ENCODE measurements at regions not wholly inside any gene's neighbourhood (a gene's known extent, or its start where the extent isn't known, plus 50 kb on each side); places are given as distances from the start of the nearest gene placed in this dataset.

GRCh38 chr4:113815826-113816225, 54.3 kb upstream of the CAMK2D start:
- Histone ChIP-seq H3K79me2 (ENCODE audit: insufficient read depth, low read depth) (no peaks in the 10 kb centered on the region), H3K4me1 (ENCODE audit: low read depth, poor library complexity, severe bottlenecking) (no peaks in the 10 kb centered on the region), H2AFZ (ENCODE audit: low read depth) (no peak overlapping the region), H3K27ac (no peak overlapping the region), H3K4me2 (no peak overlapping the region), H3K27me3 (ENCODE audit: insufficient read depth, low read depth) (no peaks in the 10 kb centered on the region), H3K36me3 (ENCODE audit: insufficient read depth) (no peaks in the 10 kb centered on the region), H3K9ac (no peak overlapping the region), H3K4me3 (IDR thresholded peaks at IDR 0.05; ENCODE audit: insufficient read depth, low read depth, low read length) (no peak overlapping the region), H4K20me1 (ENCODE audit: insufficient read depth) (no peaks in the 10 kb centered on the region)
- TF ChIP-seq, protein P1, sequence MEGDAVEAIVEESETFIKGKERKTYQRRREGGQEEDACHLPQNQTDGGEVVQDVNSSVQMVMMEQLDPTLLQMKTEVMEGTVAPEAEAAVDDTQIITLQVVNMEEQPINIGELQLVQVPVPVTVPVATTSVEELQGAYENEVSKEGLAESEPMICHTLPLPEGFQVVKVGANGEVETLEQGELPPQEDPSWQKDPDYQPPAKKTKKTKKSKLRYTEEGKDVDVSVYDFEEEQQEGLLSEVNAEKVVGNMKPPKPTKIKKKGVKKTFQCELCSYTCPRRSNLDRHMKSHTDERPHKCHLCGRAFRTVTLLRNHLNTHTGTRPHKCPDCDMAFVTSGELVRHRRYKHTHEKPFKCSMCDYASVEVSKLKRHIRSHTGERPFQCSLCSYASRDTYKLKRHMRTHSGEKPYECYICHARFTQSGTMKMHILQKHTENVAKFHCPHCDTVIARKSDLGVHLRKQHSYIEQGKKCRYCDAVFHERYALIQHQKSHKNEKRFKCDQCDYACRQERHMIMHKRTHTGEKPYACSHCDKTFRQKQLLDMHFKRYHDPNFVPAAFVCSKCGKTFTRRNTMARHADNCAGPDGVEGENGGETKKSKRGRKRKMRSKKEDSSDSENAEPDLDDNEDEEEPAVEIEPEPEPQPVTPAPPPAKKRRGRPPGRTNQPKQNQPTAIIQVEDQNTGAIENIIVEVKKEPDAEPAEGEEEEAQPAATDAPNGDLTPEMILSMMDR (conservative IDR thresholded peaks at IDR 0.05; ENCODE audit: low read depth, low read length) = no peak

DNA sequence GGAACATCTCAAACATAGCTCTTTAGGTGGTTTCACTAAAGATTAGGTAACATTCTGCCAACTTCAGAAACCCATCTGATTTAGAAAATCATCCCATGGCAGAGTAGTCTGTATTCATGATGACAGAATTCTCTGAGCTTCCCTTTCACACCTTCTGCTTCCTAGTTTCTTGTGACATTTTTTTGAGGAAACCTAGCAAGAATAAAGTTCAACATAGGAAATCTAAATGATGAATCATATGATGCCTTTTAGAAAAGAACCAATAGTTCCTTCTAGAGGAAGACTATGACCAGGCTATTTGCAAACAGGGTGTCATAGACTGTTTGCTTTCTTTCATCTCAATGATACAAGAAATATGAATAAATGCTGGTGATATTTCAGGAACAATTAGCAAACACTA, 49.8 kb upstream of the CAMK2D start:
- TF ChIP-seq, protein P1 (conservative IDR thresholded peaks at IDR 0.05; ENCODE audit: low read depth, low read length) = no peak
- no peak overlapping the region for H3K4me3 ChIP-seq (IDR thresholded peaks at IDR 0.05; ENCODE audit: insufficient read depth, low read depth, low read length)
- no peaks in the 10 kb centered on the region for H3K36me3 ChIP-seq (ENCODE audit: insufficient read depth)
- H3K4me1 ChIP-seq (ENCODE audit: low read depth, poor library complexity, severe bottlenecking) = no peaks in the 10 kb centered on the region
- H3K79me2 ChIP-seq (ENCODE audit: insufficient read depth, low read depth) = no peaks in the 10 kb centered on the region
- no peaks in the 10 kb centered on the region for H3K27me3 ChIP-seq (ENCODE audit: insufficient read depth, low read depth)
- H3K27ac ChIP-seq = no peak overlapping the region
- H2AFZ ChIP-seq (ENCODE audit: low read depth) = no peak overlapping the region
- no peak overlapping the region for H3K9ac ChIP-seq
- no peaks in the 10 kb centered on the region for H4K20me1 ChIP-seq (ENCODE audit: insufficient read depth)
- no peak overlapping the region for H3K4me2 ChIP-seq
